ENCODE measurements at regions not wholly inside any gene's neighbourhood (a gene's known extent, or its start where the extent isn't known, plus 50 kb on each side); places are given as distances from the start of the nearest gene placed in this dataset.

DNA sequence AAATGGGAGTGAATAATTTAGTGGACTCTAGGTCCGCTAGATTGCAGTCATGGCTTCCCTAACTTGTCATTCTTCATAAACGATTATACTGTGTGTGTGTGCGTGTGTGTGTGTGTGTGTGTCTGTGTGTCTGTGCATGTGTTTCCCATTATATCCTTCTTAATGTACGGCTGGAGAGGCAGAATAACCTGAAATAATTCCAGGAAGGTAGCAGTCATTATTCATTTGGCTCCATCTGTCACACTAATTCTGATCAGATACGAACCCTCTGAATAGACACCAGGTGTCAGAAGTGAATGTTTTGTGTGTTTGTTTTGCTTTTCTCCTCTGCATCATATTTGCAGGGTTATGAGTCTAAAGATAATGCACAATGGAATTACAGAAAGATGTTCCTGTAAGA lies 372.9 kb downstream of the DOK5 start:
- ATAC-seq (ENCODE audit: low FRiP score) (no peak), DNase-seq (ENCODE audit: low spot score) (no peak)
- TF ChIP-seq, protein P1, sequence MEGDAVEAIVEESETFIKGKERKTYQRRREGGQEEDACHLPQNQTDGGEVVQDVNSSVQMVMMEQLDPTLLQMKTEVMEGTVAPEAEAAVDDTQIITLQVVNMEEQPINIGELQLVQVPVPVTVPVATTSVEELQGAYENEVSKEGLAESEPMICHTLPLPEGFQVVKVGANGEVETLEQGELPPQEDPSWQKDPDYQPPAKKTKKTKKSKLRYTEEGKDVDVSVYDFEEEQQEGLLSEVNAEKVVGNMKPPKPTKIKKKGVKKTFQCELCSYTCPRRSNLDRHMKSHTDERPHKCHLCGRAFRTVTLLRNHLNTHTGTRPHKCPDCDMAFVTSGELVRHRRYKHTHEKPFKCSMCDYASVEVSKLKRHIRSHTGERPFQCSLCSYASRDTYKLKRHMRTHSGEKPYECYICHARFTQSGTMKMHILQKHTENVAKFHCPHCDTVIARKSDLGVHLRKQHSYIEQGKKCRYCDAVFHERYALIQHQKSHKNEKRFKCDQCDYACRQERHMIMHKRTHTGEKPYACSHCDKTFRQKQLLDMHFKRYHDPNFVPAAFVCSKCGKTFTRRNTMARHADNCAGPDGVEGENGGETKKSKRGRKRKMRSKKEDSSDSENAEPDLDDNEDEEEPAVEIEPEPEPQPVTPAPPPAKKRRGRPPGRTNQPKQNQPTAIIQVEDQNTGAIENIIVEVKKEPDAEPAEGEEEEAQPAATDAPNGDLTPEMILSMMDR (IDR thresholded peaks at IDR 0.05) = no peak

DNA sequence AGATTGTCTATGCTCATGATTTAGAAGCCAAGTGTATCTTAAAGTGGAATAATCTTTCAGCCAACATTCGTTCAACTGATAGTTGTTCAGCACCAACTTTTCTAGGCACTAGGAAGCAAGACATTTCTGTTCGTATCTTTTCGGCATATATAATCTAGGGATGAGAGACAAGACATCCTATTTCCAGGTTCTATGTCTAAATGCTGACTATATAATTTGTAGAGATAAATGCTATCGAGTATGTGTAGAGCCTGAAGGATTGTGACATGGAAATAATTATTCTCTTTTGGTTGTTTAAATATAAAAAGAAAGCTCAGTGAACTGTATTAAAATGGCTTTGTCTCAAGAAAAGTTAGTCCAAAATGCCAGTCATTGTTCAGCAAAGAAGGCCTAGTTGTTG lies 371.6 kb downstream of the DOK5 start:
- DNase-seq (ENCODE audit: low spot score) (no peak), ATAC-seq (ENCODE audit: low FRiP score) (no peak)
- TF ChIP-seq, protein P1 (IDR thresholded peaks at IDR 0.05) = no peak

DNA sequence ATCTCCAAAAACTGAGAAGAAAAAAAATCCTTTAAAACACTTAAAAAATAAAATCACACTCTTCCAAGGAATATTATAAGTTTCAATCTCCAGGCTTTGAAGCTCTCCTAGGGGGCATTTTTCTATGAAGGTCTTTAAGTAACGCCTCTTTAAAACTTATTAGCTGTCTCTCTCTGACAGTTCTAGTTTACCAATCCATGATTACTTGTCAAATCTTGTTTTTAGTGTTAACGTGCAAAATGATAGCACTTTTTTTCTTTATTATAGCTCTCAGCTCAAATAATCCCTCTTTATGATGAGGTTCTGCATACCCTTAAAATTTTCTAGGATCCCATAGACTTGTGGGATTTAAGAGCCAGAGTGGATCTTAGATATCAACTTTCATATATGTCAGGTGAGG lies 369.0 kb downstream of the DOK5 start:
- TF ChIP-seq, protein P1 (IDR thresholded peaks at IDR 0.05) = no peak
- DNase-seq (ENCODE audit: low spot score) (no peak), ATAC-seq (ENCODE audit: low FRiP score) (no peak)

DNA sequence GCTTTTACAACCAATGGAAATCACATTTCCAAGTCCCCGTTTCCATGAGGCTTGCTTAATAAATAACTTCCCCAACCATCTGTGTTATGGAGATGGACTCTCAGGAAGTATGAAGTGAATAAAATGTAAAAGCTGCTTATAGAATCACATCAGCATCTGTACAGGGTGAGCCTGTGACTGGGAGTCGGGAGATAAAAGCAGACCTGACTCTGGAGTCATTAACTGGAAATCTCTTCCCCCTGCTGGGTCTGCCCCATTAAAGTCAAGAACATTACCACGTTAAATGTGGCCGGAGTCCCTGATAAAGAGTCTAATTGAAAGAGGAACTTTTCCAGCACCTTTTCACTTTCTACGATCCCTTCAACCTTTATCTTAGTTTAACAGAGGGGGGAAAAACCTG lies 368.5 kb downstream of the DOK5 start:
- TF ChIP-seq, protein P1 (IDR thresholded peaks at IDR 0.05) = no peak
- ATAC-seq (ENCODE audit: low FRiP score) (no peak), DNase-seq (ENCODE audit: low spot score) (no peak)

DNA sequence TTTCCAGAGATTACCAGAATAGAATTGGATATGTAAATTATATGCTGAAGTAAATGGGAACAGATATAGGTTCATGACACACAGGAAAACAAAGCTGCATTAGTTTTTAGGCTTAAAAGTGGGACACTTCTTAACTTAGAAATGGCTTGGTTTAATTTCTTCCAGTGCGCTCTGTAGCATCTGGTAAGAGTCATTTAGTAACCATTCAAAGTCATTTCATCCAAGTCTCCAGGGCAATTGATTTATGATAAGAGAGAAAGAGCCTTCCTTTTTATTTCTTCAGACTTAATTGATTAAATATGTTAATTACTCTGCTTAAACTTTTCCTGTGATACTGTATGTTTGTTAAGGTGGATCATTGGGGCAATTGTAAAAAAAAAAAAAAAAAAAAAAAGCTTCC lies 368.0 kb downstream of the DOK5 start:
- TF ChIP-seq, protein P1 (IDR thresholded peaks at IDR 0.05) = no peak
- no peak for DNase-seq (ENCODE audit: low spot score)
- no peak for ATAC-seq (ENCODE audit: low FRiP score)

DNA sequence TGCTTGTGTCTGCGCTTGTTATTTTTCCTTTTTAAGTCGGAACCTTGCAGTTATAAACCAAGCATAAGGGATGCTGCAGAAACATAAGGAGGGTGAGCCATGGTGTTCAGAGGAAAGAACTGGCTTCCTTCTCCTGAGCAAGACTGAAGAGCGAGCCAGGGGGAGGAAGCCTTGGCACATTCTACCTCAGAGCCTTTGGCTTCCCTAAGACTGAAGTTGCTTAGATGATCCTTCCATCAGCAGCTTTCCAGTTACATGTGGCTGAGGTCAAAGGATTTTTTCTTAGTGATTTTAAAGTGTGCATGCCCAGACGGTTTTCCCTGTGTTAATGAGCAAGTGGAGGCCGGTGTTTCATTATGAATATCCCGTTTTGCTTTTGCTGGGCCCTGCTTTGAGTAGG lies 363.8 kb downstream of the DOK5 start:
- TF ChIP-seq, protein P1 (IDR thresholded peaks at IDR 0.05) = no peak
- DNase-seq (ENCODE audit: low spot score) (no peak), ATAC-seq (ENCODE audit: low FRiP score) (no peak)

DNA sequence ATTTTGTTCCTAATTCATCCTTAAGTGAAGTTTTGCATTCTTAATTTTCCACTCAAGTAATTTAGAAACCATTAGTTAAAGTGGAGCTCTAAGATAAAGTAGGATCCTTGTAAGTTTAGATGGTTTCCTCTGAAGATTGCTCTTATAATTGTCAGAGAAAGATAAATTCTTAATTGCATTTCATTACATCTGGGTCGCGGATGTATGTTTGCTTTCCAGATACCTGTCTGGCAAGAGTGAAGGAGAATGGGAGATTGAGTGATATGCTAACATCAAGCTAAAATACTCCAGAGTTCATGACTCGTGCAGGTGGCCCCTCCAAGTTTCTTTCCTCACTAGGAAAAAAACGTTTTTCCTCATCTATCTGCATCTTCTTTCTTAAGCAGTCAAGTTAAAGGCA lies 361.8 kb downstream of the DOK5 start:
- TF ChIP-seq, protein P1 (IDR thresholded peaks at IDR 0.05) = no peak
- DNase-seq (ENCODE audit: low spot score) (no peak), ATAC-seq (ENCODE audit: low FRiP score) (no peak)

All from omental fat pad (tissue), 3 donors.